HFFc6 (cell line): ENCODE measurements at regions not wholly inside any gene's neighbourhood (a gene's known extent, or its start where the extent isn't known, plus 50 kb on each side); places are given as distances from the start of the nearest gene placed in this dataset.

Experiments used
- DNase-seq: peaks from one replicate; pipeline ENCODE4 v3.0.0-alpha.2; 2018
- H3K27ac Mint-ChIP-seq: 2 replicates; pipeline ENCODE4 v1.8.0; 2020; ENCODE audit warnings: mild to moderate bottlenecking, mixed read lengths
- H3K27me3 Mint-ChIP-seq: 2 replicates; pipeline ENCODE4 v1.8.0; 2021; ENCODE audit warnings: mild to moderate bottlenecking, moderate library complexity, mixed read lengths; ENCODE audit not compliant: insufficient read depth
- H3K36me3 Mint-ChIP-seq: 2 replicates; pipeline ENCODE4 v1.8.0; 2021; ENCODE audit warnings: low read depth, mixed read lengths
- H3K4me1 Mint-ChIP-seq: 2 replicates; pipeline ENCODE4 v1.8.0; 2020; ENCODE audit warnings: low read depth, mixed read lengths
- H3K4me3 Mint-ChIP-seq: 2 replicates; pipeline ENCODE4 v1.8.0; 2020; ENCODE audit warnings: mild to moderate bottlenecking, moderate library complexity, mixed read lengths
- H3K9me3 Mint-ChIP-seq: 2 replicates; pipeline ENCODE4 v1.8.0; 2020; ENCODE audit warnings: mild to moderate bottlenecking, mixed read lengths
- CTCF ChIP-seq: fragments of 200-600 bp; sonication (generic); IDR thresholded peaks from 2 replicates; pipeline ENCODE4 v1.5.0; 2021; ENCODE audit warnings: antibody characterized with exemption, mild to moderate bottlenecking

GRCh38 chr9:30771760-30772159, 1612.7 kb upstream of the ACO1 start:
- Mint-ChIP-seq H3K4me3 (no peak overlapping the region), H3K36me3 (peaks cover 6% of the 10 kb centered on the region; the same call in 1 of the 2 replicates), H3K4me1 (no peaks in the 10 kb centered on the region), H3K27ac (no peak overlapping the region), H3K9me3 (peaks cover 31% of the 10 kb centered on the region), H3K27me3 (no peaks in the 10 kb centered on the region)
- DNase-seq, result no peak
- no peak for TF ChIP-seq CTCF

- H3K27ac Mint-ChIP-seq, result no peak overlapping the region
- no peaks in the 10 kb centered on the region for H3K27me3 Mint-ChIP-seq
- TF ChIP-seq CTCF, result no peak
- peaks cover 40% of the 10 kb centered on the region for H3K9me3 Mint-ChIP-seq
- no peak for DNase-seq
- no peaks in the 10 kb centered on the region for H3K4me1 Mint-ChIP-seq
- H3K4me3 Mint-ChIP-seq, result no peak overlapping the region
- H3K36me3 Mint-ChIP-seq, result peaks cover 6% of the 10 kb centered on the region; the same call in 1 of the 2 replicates
Observed at GRCh38 chr9:30773427-30773826, 1611.0 kb upstream of the ACO1 start.

- no peak overlapping the region for H3K4me3 Mint-ChIP-seq
- H3K27ac Mint-ChIP-seq, result no peak overlapping the region
- H3K4me1 Mint-ChIP-seq, result no peaks in the 10 kb centered on the region
- H3K27me3 Mint-ChIP-seq, result no peaks in the 10 kb centered on the region
- no peak for DNase-seq
- peaks cover 6% of the 10 kb centered on the region; the same call in 1 of the 2 replicates for H3K36me3 Mint-ChIP-seq
- peaks cover 36% of the 10 kb centered on the region for H3K9me3 Mint-ChIP-seq
- TF ChIP-seq CTCF, result no peak
Observed at GRCh38 chr9:30774326-30774725, 1610.1 kb upstream of the ACO1 start.

- no peak for TF ChIP-seq CTCF
- H3K27ac Mint-ChIP-seq, result no peak overlapping the region
- no peaks in the 10 kb centered on the region for H3K27me3 Mint-ChIP-seq
- H3K9me3 Mint-ChIP-seq, result peaks cover 33% of the 10 kb centered on the region
- H3K4me1 Mint-ChIP-seq, result no peaks in the 10 kb centered on the region
- no peak overlapping the region for H3K4me3 Mint-ChIP-seq
- DNase-seq, result no peak
- peaks cover 6% of the 10 kb centered on the region; the same call in 1 of the 2 replicates for H3K36me3 Mint-ChIP-seq
Observed at GRCh38 chr9:30775236-30775635, 1609.2 kb upstream of the ACO1 start.

- H3K27me3 Mint-ChIP-seq, result no peaks in the 10 kb centered on the region
- TF ChIP-seq CTCF, result no peak
- no peaks in the 10 kb centered on the region for H3K36me3 Mint-ChIP-seq
- no peak overlapping the region for H3K27ac Mint-ChIP-seq
- no peaks in the 10 kb centered on the region for H3K4me1 Mint-ChIP-seq
- no peak for DNase-seq
- no peak overlapping the region for H3K4me3 Mint-ChIP-seq
- peaks cover 8% of the 10 kb centered on the region for H3K9me3 Mint-ChIP-seq
Observed at GRCh38 chr9:30796764-30797163, 1587.7 kb upstream of the ACO1 start.
